HL-60 (cell line): ENCODE measurements at regions not wholly inside any gene's neighbourhood (a gene's known extent, or its start where the extent isn't known, plus 50 kb on each side); places are given as distances from the start of the nearest gene placed in this dataset.

Experiments
- CTCF ChIP-seq: IDR thresholded peaks from one replicate; pipeline ENCODE4 v1.5.1; 2011; ENCODE audit warnings: low read length, control low read depth, inconsistent platforms; ENCODE audit not compliant: insufficient read depth
- GABPA ChIP-seq: IDR thresholded peaks from 2 replicates; pipeline ENCODE4 v1.6.1; 2012; ENCODE audit warnings: low read depth
- POLR2AphosphoS5 ChIP-seq: IDR thresholded peaks from 2 replicates; pipeline ENCODE4 v1.6.1; 2012; ENCODE audit warnings: low read depth
- REST ChIP-seq: IDR thresholded peaks from 2 replicates; pipeline ENCODE4 v1.6.1; 2012; ENCODE audit warnings: low read depth; ENCODE audit not compliant: insufficient replicate concordance
- SPI1 ChIP-seq: IDR thresholded peaks from 2 replicates; pipeline ENCODE4 v1.6.1; 2012; ENCODE audit warnings: low read depth, mild to moderate bottlenecking, borderline replicate concordance

- TF ChIP-seq CTCF (no peak), POLR2AphosphoS5 (no peak), REST (no peak), GABPA (no peak), SPI1 (no peak)
Observed at GRCh38 chr6:127013865-127014264, 104.6 kb upstream of the RSPO3 start.
